H1 (cell line): ENCODE measurements at regions not wholly inside any gene's neighbourhood (a gene's known extent, or its start where the extent isn't known, plus 50 kb on each side); places are given as distances from the start of the nearest gene placed in this dataset.

Experiments used
- CTCF ChIA-PET: fragments of 300-600 bp; sonication (Branson Sonifier 250); formaldehyde crosslinking; loops from one replicate; lab custom pipeline; 2021; ENCODE audit not compliant: partially characterized antibody; lab: Charles Lee
- POLR2A ChIA-PET: fragments of 300-600 bp; sonication (Branson Sonifier 250); formaldehyde crosslinking; loops from one replicate; lab custom pipeline; 2021; ENCODE audit warnings: inconsistent platforms; ENCODE audit not compliant: partially characterized antibody; lab: Charles Lee
- DNase-seq, 2 experiments: peaks; one replicate each; pipeline versions ENCODE4 v3.0.0 to v3.0.0-alpha.2; 2010 to 2022; ENCODE audit warnings: low spot score in 2 of 2, low read depth in 1 of 2, mixed read lengths in 1 of 2
- FAIRE-seq: peaks from 2 replicates; lab custom pipeline; 2011; peaks lifted over from hg19 to GRCh38; lab: Jason Lieb, UNC
- H2AFZ ChIP-seq: 2 replicates; pipeline ENCODE4 v1.8.1; 2012; ENCODE audit warnings: low read length, inconsistent platforms
- H2AK5ac ChIP-seq: 2 replicates; pipeline ENCODE4 v1.6.1; 2013; ENCODE audit warnings: low read depth, low read length
- H2BK120ac ChIP-seq: replicated peaks from 2 replicates; pipeline ENCODE3; 2013; ENCODE audit warnings: low read depth, low read length, inconsistent platforms
- H2BK12ac ChIP-seq: 2 replicates; pipeline ENCODE4 v1.6.1; 2013; ENCODE audit warnings: low read depth, low read length
- H2BK15ac ChIP-seq: 2 replicates; pipeline ENCODE4 v1.6.1; 2013; ENCODE audit warnings: low read length
- H2BK20ac ChIP-seq: 2 replicates; pipeline ENCODE4 v1.6.1; 2013; ENCODE audit warnings: low read length
- H2BK5ac ChIP-seq: 2 replicates; pipeline ENCODE4 v1.6.1; 2013; ENCODE audit warnings: low read depth, low read length
- H3K14ac ChIP-seq: 2 replicates; pipeline ENCODE4 v1.6.1; 2013; ENCODE audit warnings: inconsistent platforms; ENCODE audit not compliant: insufficient read length
- H3K18ac ChIP-seq: 2 replicates; pipeline ENCODE4 v1.6.1; 2013; ENCODE audit warnings: low read length; ENCODE audit errors: extremely low read depth
- H3K23ac ChIP-seq: 2 replicates; pipeline ENCODE4 v1.6.1; 2013; ENCODE audit warnings: inconsistent platforms; ENCODE audit not compliant: insufficient read length
- H3K23me2 ChIP-seq: 2 replicates; pipeline ENCODE4 v1.6.1; 2013; ENCODE audit warnings: low read depth, low read length
- H3K27ac ChIP-seq: 2 replicates; pipeline ENCODE4 v1.6.1; 2011; ENCODE audit warnings: low read depth, low read length, inconsistent platforms
- H3K27me3 ChIP-seq, 4 experiments: replicated peaks in 1 of 4; 1 replicate in 1 of 4; 2 replicates in 3 of 4; pipeline versions ENCODE4 v1.6.1 to v1.8.1; 2011 to 2013; ENCODE audit warnings: low read length in 3 of 4, mild to moderate bottlenecking in 3 of 4, inconsistent platforms in 2 of 4, mixed read lengths in 2 of 4, moderate library complexity in 1 of 4; ENCODE audit not compliant: control insufficient read depth in 3 of 4, insufficient read depth in 3 of 4; ENCODE audit errors: extremely low read depth in 1 of 4
- H3K36me3 ChIP-seq, 4 experiments: 2 replicates each; pipeline versions ENCODE4 v1.6.1 to v1.8.1; 2011 to 2013; ENCODE audit warnings: mild to moderate bottlenecking in 4 of 4, low read length in 3 of 4, moderate library complexity in 2 of 4, control low read depth in 1 of 4, inconsistent platforms in 1 of 4; ENCODE audit not compliant: insufficient read depth in 4 of 4, control insufficient read depth in 2 of 4
- H3K4ac ChIP-seq: replicated peaks from 2 replicates; pipeline ENCODE3; 2013; ENCODE audit warnings: low read length, low read depth, mixed read lengths, inconsistent platforms; ENCODE audit not compliant: insufficient read length
- H3K4me1 ChIP-seq, 4 experiments: replicated peaks in 1 of 4; 1 replicate in 1 of 4; 2 replicates in 3 of 4; pipeline versions ENCODE4 v1.6.1 to v1.8.1; 2011 to 2013; ENCODE audit warnings: low read length in 3 of 4, inconsistent platforms in 2 of 4, mixed read lengths in 1 of 4; ENCODE audit not compliant: insufficient read depth in 4 of 4, control insufficient read depth in 3 of 4
- H3K4me2 ChIP-seq, 2 experiments: 2 replicates each; pipeline versions ENCODE4 v1.6.1 to v1.8.1; 2011 to 2013; ENCODE audit warnings: low read depth in 2 of 2, low read length in 2 of 2, control low read depth in 1 of 2, inconsistent platforms in 1 of 2, mild to moderate bottlenecking in 1 of 2; ENCODE audit not compliant: insufficient read depth in 1 of 2
- H3K4me3 ChIP-seq, 4 experiments: fragments of 200-600, 300-600 bp in 1 of 4; sonication (generic), shearing (Covaris generic), sonication (Bioruptor Twin) in 1 of 4; 2 replicates each; pipeline versions ENCODE4 v1.5.1 to v1.8.1; 2011 to 2016; ENCODE audit warnings: low read length in 4 of 4, low read depth in 3 of 4, control low read depth in 2 of 4, inconsistent platforms in 2 of 4, mild to moderate bottlenecking in 2 of 4, mixed read lengths in 1 of 4, moderate library complexity in 1 of 4; ENCODE audit not compliant: insufficient read depth in 2 of 4; ENCODE audit errors: extremely low read depth in 1 of 4
- H3K56ac ChIP-seq: replicated peaks from 2 replicates; pipeline ENCODE3; 2013; ENCODE audit warnings: low read depth, mild to moderate bottlenecking, mixed read lengths, low read length, inconsistent platforms; ENCODE audit not compliant: insufficient read length
- H3K79me1 ChIP-seq: 2 replicates; pipeline ENCODE4 v1.6.1; 2013; ENCODE audit warnings: low read depth, low read length, control low read depth
- H3K79me2 ChIP-seq, 2 experiments: 2 replicates each; pipeline versions ENCODE4 v1.6.1 to v1.8.1; 2012 to 2013; ENCODE audit warnings: low read length in 2 of 2, mild to moderate bottlenecking in 2 of 2, inconsistent platforms in 1 of 2; ENCODE audit not compliant: insufficient read depth in 2 of 2, control insufficient read depth in 1 of 2
- H3K9ac ChIP-seq, 4 experiments: replicated peaks in 1 of 4; 1 replicate in 1 of 4; 2 replicates in 3 of 4; pipeline versions ENCODE4 v1.6.1 to v1.8.1; 2011 to 2013; ENCODE audit warnings: low read depth in 3 of 4, low read length in 3 of 4, control low read depth in 2 of 4, mild to moderate bottlenecking in 2 of 4, moderate library complexity in 2 of 4, inconsistent platforms in 1 of 4; ENCODE audit errors: extremely low read depth in 1 of 4
- H3K9me3 ChIP-seq, 2 experiments: 2 replicates each; pipeline versions ENCODE4 v1.6.1 to v1.8.1; 2012 to 2013; ENCODE audit warnings: mild to moderate bottlenecking in 2 of 2, moderate library complexity in 2 of 2, control low read depth in 1 of 2, inconsistent platforms in 1 of 2, low read depth in 1 of 2, low read length in 1 of 2, mixed read lengths in 1 of 2; ENCODE audit not compliant: insufficient read depth in 2 of 2
- H4K20me1 ChIP-seq, 2 experiments: replicated peaks in 1 of 2; 2 replicates each; pipeline versions ENCODE3 to v1.8.1; 2011 to 2013; ENCODE audit warnings: inconsistent platforms in 2 of 2, low read length in 2 of 2, mild to moderate bottlenecking in 1 of 2; ENCODE audit not compliant: insufficient read depth in 2 of 2, control insufficient read depth in 1 of 2
- H4K5ac ChIP-seq: 2 replicates; pipeline ENCODE4 v1.6.1; 2013; ENCODE audit warnings: low read length, low read depth, mixed read lengths, inconsistent platforms; ENCODE audit not compliant: insufficient read length
- H4K8ac ChIP-seq: 2 replicates; pipeline ENCODE4 v1.8.0; 2013; ENCODE audit warnings: mild to moderate bottlenecking, moderate library complexity, low read length, inconsistent platforms; ENCODE audit not compliant: insufficient read depth; ENCODE audit errors: extremely low read depth
- H4K91ac ChIP-seq: replicated peaks from 2 replicates; pipeline ENCODE3; 2013; ENCODE audit warnings: low read length, mixed read lengths, inconsistent platforms; ENCODE audit not compliant: insufficient read length
- CBX8 ChIP-seq: fragments of 300-800, 300-1000 bp; sonication (generic); IDR thresholded peaks from 2 replicates; pipeline ENCODE4 v1.7.1; 2016; ENCODE audit warnings: low read depth, low read length, borderline replicate concordance
- RAD21 ChIP-seq, 2 experiments: IDR thresholded peaks in 1 of 2; conservative IDR thresholded peaks in 1 of 2; 2 replicates each; pipeline ENCODE4 v1.6.1; 2011; ENCODE audit warnings: low read depth in 2 of 2, low read length in 2 of 2, improper control_type of control experiment in 1 of 2, inconsistent platforms in 1 of 2, mild to moderate bottlenecking in 1 of 2, moderate library complexity in 1 of 2
- SAP30 ChIP-seq: fragments of 300-600 bp; sonication (generic); IDR thresholded peaks from 2 replicates; pipeline ENCODE4 v1.7.1; 2012; ENCODE audit warnings: low read length, moderate library complexity, mild to moderate bottlenecking, inconsistent platforms; ENCODE audit not compliant: insufficient read depth, insufficient replicate concordance
- WGBS, 2 experiments: shearing (Covaris generic) in 1 of 2; methylation state at CpG; one replicate each; pipeline versions ENCODE4 v1.1.6 to v1.1.7; 2013 to 2015; ENCODE audit warnings: low lambda C conversion rate in 2 of 2, mixed read lengths in 2 of 2, inconsistent platforms in 1 of 2, low coverage in 1 of 2, missing lambda C conversion rate in 1 of 2; ENCODE audit not compliant: insufficient replicate concordance in 2 of 2, insufficient coverage in 1 of 2, insufficient read length in 1 of 2; ENCODE audit errors: extremely low coverage in 1 of 2, missing lambda C conversion rate in 1 of 2; 5-methylcytosine and 5-hydroxymethylcytosine counted together
- TF ChIP-seq, protein P1 (sequence below): IDR thresholded peaks from 2 replicates; pipeline ENCODE4 v1.6.1; 2012; ENCODE audit warnings: inconsistent platforms
- TF ChIP-seq, protein P2 (sequence below), 3 experiments: IDR thresholded peaks; 1 replicate in 2 of 3; 2 replicates in 1 of 3; pipeline versions ENCODE4 v1.5.1 to v1.6.1; 2011; ENCODE audit warnings: low read length in 3 of 3, mild to moderate bottlenecking in 3 of 3, inconsistent platforms in 2 of 3, low read depth in 1 of 3, moderate library complexity in 1 of 3; ENCODE audit not compliant: insufficient read depth in 1 of 3; ENCODE audit errors: control extremely low read depth in 1 of 3

DNA sequence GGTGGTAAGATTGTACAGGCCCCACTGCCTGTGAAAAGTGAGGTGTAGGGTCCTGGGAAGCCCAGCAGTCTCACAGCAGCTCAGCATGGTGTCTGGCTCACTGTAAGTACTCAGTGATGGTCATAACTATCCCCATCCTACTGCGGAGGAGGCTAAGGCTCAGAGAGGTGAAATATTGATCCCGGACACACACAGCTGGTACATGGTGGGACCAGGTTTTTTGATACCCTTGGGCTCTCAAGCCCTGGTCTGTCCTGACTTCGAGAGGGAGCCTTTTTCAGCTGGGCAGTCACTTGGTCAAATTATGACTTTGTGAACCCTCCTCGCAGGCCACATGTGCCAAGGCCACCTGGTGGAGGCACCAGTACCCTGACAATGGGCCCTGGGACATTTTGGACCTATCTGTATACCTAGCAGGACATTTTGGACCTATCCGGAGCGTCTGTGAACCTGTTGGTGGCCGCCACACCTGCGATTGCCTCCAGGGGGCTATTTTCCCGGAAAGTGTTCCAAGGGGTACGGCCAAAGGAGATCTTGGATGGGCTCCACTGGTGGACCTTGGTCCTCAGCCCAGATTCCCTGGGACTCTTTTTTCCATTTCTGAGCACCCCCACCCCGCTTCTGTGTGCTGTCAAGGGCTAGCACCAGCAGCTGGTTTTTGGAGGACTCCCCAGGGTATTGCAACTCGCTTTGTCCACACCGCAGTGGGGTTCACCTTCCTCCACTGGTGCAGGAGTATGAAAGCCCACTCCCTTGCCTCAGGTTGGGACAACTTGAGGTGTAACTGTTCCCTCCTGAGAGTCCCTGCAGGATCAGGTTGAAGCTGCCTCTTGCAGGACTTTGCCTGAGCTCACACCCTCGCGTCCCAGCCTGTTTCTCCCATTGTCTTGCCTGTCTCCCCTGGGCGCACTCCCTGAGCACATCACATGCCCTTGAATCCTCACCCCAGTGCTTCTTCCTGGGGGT, 83.6 kb upstream of the NKD1 start:
- Histone ChIP-seq H2AFZ (no peak overlapping the region), H4K20me1 (no peaks in the 10 kb centered on the region), H2AK5ac (peak overlapping the region; percentile 78; the same call in 1 of the 2 replicates), H2BK20ac (peak overlapping the region; percentile 51), H2BK5ac (peak overlapping the region; percentile 48; the same call in 1 of the 2 replicates), H2BK15ac (peak overlapping the region; percentile 76; the same call in 1 of the 2 replicates), H2BK12ac (peak overlapping the region; percentile 90), H3K27ac (no peak overlapping the region), H2BK120ac (no peak overlapping the region), H3K27me3 (peaks cover 3 to 28% (median 23%) of the 10 kb centered on the region in 4 experiments), H3K14ac (no peak overlapping the region), H3K9ac (no peak overlapping the region), H3K4ac (no peak overlapping the region), H3K36me3 (no peaks in the 10 kb centered on the region), H4K91ac (peak overlapping the region; percentile 44), H3K23ac (no peak overlapping the region), H3K4me1 (peaks cover 4 to 34% (median 22%) of the 10 kb centered on the region in 4 experiments), H3K56ac (no peak overlapping the region), H3K79me1 (no peaks in the 10 kb centered on the region), H3K23me2 (peaks cover 4% of the 10 kb centered on the region), H3K18ac (no peak overlapping the region), H4K8ac (no peak overlapping the region), H3K79me2 (no peaks in the 10 kb centered on the region), H3K9me3 (no peaks in the 10 kb centered on the region), H3K4me3 (no peak overlapping the region), H4K5ac (no peak overlapping the region), H3K4me2 (no peak overlapping the region)
- ChIA-PET POLR2A (no interaction called here), CTCF (interaction anchor here (0.5 to 6.7 kb wide), 27 partner anchors 8 to 1117 kb away, joined by 3 to 55 read pairs (median 5); no protein-coding TSS in a partner anchor)
- FAIRE-seq (no peak), DNase-seq (peak in 1 of 2 experiments; percentile 65)
- WGBS, 2 experiments, result 89% methylated on average over 16 of the region's 16 CpGs; no CpG with 5 or more reads in 1 of the 2 experiments
- TF ChIP-seq CBX8, result no peak
- no peak for TF ChIP-seq SAP30
- TF ChIP-seq, protein P1, sequence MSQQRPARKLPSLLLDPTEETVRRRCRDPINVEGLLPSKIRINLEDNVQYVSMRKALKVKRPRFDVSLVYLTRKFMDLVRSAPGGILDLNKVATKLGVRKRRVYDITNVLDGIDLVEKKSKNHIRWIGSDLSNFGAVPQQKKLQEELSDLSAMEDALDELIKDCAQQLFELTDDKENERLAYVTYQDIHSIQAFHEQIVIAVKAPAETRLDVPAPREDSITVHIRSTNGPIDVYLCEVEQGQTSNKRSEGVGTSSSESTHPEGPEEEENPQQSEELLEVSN, result no peak
- TF ChIP-seq, protein P2, sequence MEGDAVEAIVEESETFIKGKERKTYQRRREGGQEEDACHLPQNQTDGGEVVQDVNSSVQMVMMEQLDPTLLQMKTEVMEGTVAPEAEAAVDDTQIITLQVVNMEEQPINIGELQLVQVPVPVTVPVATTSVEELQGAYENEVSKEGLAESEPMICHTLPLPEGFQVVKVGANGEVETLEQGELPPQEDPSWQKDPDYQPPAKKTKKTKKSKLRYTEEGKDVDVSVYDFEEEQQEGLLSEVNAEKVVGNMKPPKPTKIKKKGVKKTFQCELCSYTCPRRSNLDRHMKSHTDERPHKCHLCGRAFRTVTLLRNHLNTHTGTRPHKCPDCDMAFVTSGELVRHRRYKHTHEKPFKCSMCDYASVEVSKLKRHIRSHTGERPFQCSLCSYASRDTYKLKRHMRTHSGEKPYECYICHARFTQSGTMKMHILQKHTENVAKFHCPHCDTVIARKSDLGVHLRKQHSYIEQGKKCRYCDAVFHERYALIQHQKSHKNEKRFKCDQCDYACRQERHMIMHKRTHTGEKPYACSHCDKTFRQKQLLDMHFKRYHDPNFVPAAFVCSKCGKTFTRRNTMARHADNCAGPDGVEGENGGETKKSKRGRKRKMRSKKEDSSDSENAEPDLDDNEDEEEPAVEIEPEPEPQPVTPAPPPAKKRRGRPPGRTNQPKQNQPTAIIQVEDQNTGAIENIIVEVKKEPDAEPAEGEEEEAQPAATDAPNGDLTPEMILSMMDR (IDR thresholded peaks at IDR 0.05; ENCODE audit: control extremely low read depth in 1 of 3, insufficient read depth in 1 of 3, low read depth in 1 of 3, low read length in 3 of 3), result peak; percentile 39 to 51 (median 43)
- peak in 1 of 2 experiments; percentile 31; a peak in 1 of 4 replicates for TF ChIP-seq RAD21 (IDR thresholded peaks at IDR 0.05 in 1 of 2, conservative IDR thresholded peaks at IDR 0.05 in 1 of 2; ENCODE audit: low read depth in 2 of 2, low read length in 2 of 2)
